Chondrocyte (in vitro differentiated cells): ENCODE measurements at regions not wholly inside any gene's neighbourhood (a gene's known extent, or its start where the extent isn't known, plus 50 kb on each side); places are given as distances from the start of the nearest gene placed in this dataset.

ENCODE experiments used
- DNase-seq: peaks from one replicate; pipeline ENCODE4 v3.0.0; 2021; ENCODE audit warnings: mixed read lengths, low spot score
- H3K27ac Mint-ChIP-seq: one replicate; pipeline ENCODE4 v1.8.0; 2021; ENCODE audit warnings: mild to moderate bottlenecking, moderate library complexity, mixed read lengths; ENCODE audit not compliant: unreplicated experiment
- H3K27me3 Mint-ChIP-seq: 2 replicates; pipeline ENCODE4 v1.8.0; 2021; ENCODE audit warnings: low read depth, mixed read lengths
- H3K36me3 Mint-ChIP-seq: 2 replicates; pipeline ENCODE4 v1.8.0; 2021; ENCODE audit warnings: low read depth, mixed read lengths
- H3K4me1 Mint-ChIP-seq: 2 replicates; pipeline ENCODE4 v1.8.0; 2021; ENCODE audit warnings: low read depth, mild to moderate bottlenecking, mixed read lengths
- H3K4me3 Mint-ChIP-seq: one replicate; pipeline ENCODE4 v1.8.0; 2021; ENCODE audit warnings: mild to moderate bottlenecking, moderate library complexity, mixed read lengths; ENCODE audit not compliant: unreplicated experiment
- H3K9me3 Mint-ChIP-seq: 2 replicates; pipeline ENCODE4 v1.8.0; 2021; ENCODE audit warnings: low read depth, mixed read lengths
- TF ChIP-seq, protein P1 (sequence below): fragments of 200-600 bp; sonication (generic); IDR thresholded peaks from 2 replicates; pipeline ENCODE4 v1.5.0; 2021; ENCODE audit warnings: antibody characterized with exemption, mild to moderate bottlenecking, moderate library complexity

DNA sequence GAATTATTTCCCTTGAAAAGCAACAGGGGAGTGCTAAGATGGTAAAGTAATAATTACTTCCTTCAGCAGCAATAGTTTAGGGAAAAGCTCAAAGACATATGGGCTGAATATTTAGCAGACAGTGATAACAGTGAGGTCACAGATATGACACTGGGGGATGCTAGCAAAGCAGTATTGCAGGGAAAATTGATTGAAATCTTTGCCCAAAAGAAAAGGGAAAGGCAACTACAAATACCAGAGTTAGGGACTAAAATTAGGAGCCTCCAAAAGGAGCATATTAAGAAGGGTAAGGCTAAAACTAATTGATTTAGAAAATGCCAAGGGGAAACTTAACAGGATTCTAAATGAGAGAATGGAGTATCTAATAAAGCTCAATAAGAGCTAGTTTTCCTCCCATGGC is 1191.3 kb upstream of the TENM3 start:
- no peak overlapping the region for H3K27ac Mint-ChIP-seq
- H3K4me3 Mint-ChIP-seq, result no peak overlapping the region
- TF ChIP-seq, protein P1, sequence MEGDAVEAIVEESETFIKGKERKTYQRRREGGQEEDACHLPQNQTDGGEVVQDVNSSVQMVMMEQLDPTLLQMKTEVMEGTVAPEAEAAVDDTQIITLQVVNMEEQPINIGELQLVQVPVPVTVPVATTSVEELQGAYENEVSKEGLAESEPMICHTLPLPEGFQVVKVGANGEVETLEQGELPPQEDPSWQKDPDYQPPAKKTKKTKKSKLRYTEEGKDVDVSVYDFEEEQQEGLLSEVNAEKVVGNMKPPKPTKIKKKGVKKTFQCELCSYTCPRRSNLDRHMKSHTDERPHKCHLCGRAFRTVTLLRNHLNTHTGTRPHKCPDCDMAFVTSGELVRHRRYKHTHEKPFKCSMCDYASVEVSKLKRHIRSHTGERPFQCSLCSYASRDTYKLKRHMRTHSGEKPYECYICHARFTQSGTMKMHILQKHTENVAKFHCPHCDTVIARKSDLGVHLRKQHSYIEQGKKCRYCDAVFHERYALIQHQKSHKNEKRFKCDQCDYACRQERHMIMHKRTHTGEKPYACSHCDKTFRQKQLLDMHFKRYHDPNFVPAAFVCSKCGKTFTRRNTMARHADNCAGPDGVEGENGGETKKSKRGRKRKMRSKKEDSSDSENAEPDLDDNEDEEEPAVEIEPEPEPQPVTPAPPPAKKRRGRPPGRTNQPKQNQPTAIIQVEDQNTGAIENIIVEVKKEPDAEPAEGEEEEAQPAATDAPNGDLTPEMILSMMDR, result no peak
- DNase-seq, result no peak
- H3K4me1 Mint-ChIP-seq, result no peaks in the 10 kb centered on the region
- peaks cover 10% of the 10 kb centered on the region for H3K9me3 Mint-ChIP-seq
- H3K36me3 Mint-ChIP-seq, result no peaks in the 10 kb centered on the region
- H3K27me3 Mint-ChIP-seq, result peaks cover 2% of the 10 kb centered on the region

DNA sequence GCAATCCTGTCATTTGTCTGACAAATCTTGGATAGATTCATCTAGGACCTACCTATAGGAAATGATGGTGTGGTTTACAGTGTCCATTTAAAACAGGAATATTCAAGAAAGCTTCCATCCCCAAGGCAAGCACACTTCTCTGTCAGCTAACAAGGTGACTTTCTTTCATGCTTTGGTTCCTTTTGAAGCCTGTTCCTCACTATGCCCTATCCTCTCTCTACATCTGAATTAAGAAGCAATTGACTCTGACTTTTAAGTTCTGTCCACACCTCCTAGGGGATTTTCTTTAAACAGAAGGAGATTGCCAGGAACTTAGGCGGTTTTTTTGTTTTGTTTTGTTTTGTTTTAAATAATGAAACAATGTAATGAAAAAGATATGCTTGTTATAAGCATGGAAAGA is 1181.4 kb upstream of the TENM3 start:
- TF ChIP-seq, protein P1, result no peak

GRCh38 chr4:181063212-181063611 is 1180.0 kb upstream of the TENM3 start:
- peaks cover 6% of the 10 kb centered on the region for H3K27me3 Mint-ChIP-seq
- DNase-seq, result no peak
- H3K4me3 Mint-ChIP-seq, result no peak overlapping the region
- no peak overlapping the region for H3K27ac Mint-ChIP-seq
- H3K9me3 Mint-ChIP-seq, result no peaks in the 10 kb centered on the region
- H3K36me3 Mint-ChIP-seq, result no peaks in the 10 kb centered on the region
- TF ChIP-seq, protein P1, result no peak
- no peaks in the 10 kb centered on the region for H3K4me1 Mint-ChIP-seq

More for the DNA sequence above, 1181.4 kb upstream of the TENM3 start:
- Mint-ChIP-seq H3K27me3 (peaks cover 6% of the 10 kb centered on the region), H3K9me3 (no peaks in the 10 kb centered on the region), H3K4me3 (no peak overlapping the region), H3K4me1 (no peaks in the 10 kb centered on the region), H3K27ac (no peak overlapping the region), H3K36me3 (no peaks in the 10 kb centered on the region)
- no peak for DNase-seq

- H3K27ac Mint-ChIP-seq, result no peak overlapping the region
These were observed 1165.9 kb upstream of the TENM3 start for GRCh38 chr4:181077341-181077740.

DNA sequence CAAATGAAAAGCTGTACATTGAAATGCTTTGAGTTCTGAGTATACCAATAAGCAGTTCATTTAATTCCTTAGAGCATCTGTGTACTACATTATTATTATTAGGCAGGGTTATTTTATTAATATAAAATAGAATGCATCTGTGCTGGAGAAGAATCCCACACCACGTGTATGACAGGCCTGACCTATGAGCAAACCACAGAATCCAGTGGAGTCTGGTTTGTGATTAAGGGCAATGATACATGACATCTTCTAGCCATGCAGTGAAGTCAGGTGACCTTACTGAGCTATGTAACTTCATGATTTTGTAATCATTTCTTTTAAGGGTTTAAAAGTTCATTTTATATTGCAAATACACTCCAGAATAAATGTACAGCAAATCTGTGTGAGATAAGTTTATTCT is 1165.0 kb upstream of the TENM3 start:
- H3K4me3 Mint-ChIP-seq, result no peak overlapping the region
- DNase-seq, result no peak
- H3K27me3 Mint-ChIP-seq, result no peaks in the 10 kb centered on the region
- no peak overlapping the region for H3K27ac Mint-ChIP-seq
- no peaks in the 10 kb centered on the region for H3K36me3 Mint-ChIP-seq
- peaks cover 10% of the 10 kb centered on the region for H3K4me1 Mint-ChIP-seq
- TF ChIP-seq, protein P1, result no peak
- H3K9me3 Mint-ChIP-seq, result no peaks in the 10 kb centered on the region

More at GRCh38 chr4:181077341-181077740, 1165.9 kb upstream of the TENM3 start:
- H3K4me1 Mint-ChIP-seq, result peaks cover 10% of the 10 kb centered on the region
- no peaks in the 10 kb centered on the region for H3K36me3 Mint-ChIP-seq
- TF ChIP-seq, protein P1, result no peak
- H3K27me3 Mint-ChIP-seq, result no peaks in the 10 kb centered on the region
- H3K9me3 Mint-ChIP-seq, result no peaks in the 10 kb centered on the region
- DNase-seq, result no peak
- H3K4me3 Mint-ChIP-seq, result no peak overlapping the region
